ENCODE measurements at regions not wholly inside any gene's neighbourhood (a gene's known extent, or its start where the extent isn't known, plus 50 kb on each side); places are given as distances from the start of the nearest gene placed in this dataset.

DNA sequence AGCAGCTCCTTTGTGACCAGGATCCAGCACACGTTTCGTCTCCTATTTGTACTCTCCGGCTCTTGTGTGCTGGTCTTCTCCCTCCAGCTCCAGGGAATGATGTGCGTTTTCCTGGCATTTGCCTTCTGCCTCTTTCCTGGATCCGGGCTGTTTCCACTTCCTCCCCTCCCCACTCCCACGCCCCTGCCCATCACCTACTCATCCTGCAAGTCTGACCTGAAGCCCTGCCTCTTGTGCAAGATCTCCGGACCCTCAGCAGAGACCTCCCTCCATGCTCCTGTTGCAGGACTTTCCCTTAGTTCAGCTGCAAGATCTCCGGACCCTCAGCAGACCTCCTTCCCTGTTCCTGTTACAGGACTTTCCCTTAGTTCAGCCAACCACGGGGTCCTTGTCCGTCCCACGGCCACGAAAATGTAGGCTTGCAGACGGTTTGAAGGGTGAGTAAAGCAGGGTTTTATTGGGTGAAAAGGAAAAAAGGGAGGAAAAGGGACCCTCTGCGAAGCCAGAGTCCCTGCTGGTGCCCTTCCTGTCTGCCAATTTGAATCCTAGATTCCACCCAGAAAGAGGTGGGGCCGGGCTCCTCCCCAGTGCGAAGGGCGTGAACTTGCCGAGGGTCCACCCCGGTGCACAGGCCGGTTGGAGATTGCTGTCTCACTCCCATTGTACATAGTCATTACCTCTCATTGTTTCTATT lies 74.4 kb upstream of the IRF2 start:
- Histone ChIP-seq H3K4me1 (ENCODE audit: insufficient read depth, low read length) (no peaks in the 10 kb centered on the region), H3K27me3 (ENCODE audit: insufficient read depth, low read length, poor library complexity) (peaks cover under 1% of the 10 kb centered on the region), H2AFZ (ENCODE audit: low read depth, low read length) (peak overlapping the region; percentile 18; the same call in 1 of the 2 replicates), H4K20me1 (ENCODE audit: insufficient read depth, low read length) (no peaks in the 10 kb centered on the region), H3K9ac (ENCODE audit: low read depth, low read length) (no peak overlapping the region), H3K4me2 (ENCODE audit: insufficient read depth, low read length) (no peak overlapping the region), H3K36me3 (ENCODE audit: insufficient read depth, low read length) (no peaks in the 10 kb centered on the region), H3K4me3 (ENCODE audit: low read depth in 1 of 2, low read length in 2 of 2) (no peak overlapping the region), H3K9me3 (ENCODE audit: insufficient read depth, low read length, severe bottlenecking) (no peaks in the 10 kb centered on the region), H3K79me2 (ENCODE audit: insufficient read depth, low read length) (no peaks in the 10 kb centered on the region), H3K27ac (ENCODE audit: low read length) (no peak overlapping the region)
- ATAC-seq (ENCODE audit: insufficient read depth, low read depth) (no peak), DNase-seq (no peak)
- TF ChIP-seq, protein P1, sequence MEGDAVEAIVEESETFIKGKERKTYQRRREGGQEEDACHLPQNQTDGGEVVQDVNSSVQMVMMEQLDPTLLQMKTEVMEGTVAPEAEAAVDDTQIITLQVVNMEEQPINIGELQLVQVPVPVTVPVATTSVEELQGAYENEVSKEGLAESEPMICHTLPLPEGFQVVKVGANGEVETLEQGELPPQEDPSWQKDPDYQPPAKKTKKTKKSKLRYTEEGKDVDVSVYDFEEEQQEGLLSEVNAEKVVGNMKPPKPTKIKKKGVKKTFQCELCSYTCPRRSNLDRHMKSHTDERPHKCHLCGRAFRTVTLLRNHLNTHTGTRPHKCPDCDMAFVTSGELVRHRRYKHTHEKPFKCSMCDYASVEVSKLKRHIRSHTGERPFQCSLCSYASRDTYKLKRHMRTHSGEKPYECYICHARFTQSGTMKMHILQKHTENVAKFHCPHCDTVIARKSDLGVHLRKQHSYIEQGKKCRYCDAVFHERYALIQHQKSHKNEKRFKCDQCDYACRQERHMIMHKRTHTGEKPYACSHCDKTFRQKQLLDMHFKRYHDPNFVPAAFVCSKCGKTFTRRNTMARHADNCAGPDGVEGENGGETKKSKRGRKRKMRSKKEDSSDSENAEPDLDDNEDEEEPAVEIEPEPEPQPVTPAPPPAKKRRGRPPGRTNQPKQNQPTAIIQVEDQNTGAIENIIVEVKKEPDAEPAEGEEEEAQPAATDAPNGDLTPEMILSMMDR (IDR thresholded peaks at IDR 0.05; ENCODE audit: borderline replicate concordance, extremely low read depth, low read length, poor library complexity, severe bottlenecking): no peak
- TF ChIP-seq EZH2 (IDR thresholded peaks at IDR 0.05; ENCODE audit: borderline replicate concordance, low read depth, low read length, severe bottlenecking): no peak

DNA sequence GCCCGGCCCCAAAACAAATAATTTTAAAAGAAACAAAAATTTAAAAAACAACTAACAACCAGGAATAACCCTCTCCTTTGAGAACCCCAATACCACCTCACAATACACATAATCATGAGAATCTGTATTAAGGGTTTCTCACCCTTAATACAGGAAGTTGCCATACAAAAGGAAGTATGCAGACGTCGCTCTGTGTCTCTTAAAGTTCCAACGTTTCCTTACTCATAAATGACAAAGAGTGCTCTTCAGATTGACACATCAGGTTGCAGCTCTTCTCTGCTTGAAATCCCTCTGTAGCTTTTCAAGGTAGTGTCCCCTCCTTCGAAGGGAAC lies 73.9 kb upstream of the IRF2 start:
- no peaks in the 10 kb centered on the region for H3K9me3 ChIP-seq (ENCODE audit: insufficient read depth, low read length, severe bottlenecking)
- H2AFZ ChIP-seq (ENCODE audit: low read depth, low read length): peak overlapping the region; percentile 18; the same call in 1 of the 2 replicates
- no peak overlapping the region for H3K4me2 ChIP-seq (ENCODE audit: insufficient read depth, low read length)
- no peak overlapping the region for H3K9ac ChIP-seq (ENCODE audit: low read depth, low read length)
- DNase-seq (no peak), ATAC-seq (ENCODE audit: insufficient read depth, low read depth) (no peak)
- no peak overlapping the region for H3K4me3 ChIP-seq (ENCODE audit: low read depth in 1 of 2, low read length in 2 of 2)
- no peaks in the 10 kb centered on the region for H3K27me3 ChIP-seq (ENCODE audit: insufficient read depth, low read length, poor library complexity)
- H3K36me3 ChIP-seq (ENCODE audit: insufficient read depth, low read length): no peaks in the 10 kb centered on the region
- TF ChIP-seq, protein P1 (IDR thresholded peaks at IDR 0.05; ENCODE audit: borderline replicate concordance, extremely low read depth, low read length, poor library complexity, severe bottlenecking): no peak
- no peak for TF ChIP-seq EZH2 (IDR thresholded peaks at IDR 0.05; ENCODE audit: borderline replicate concordance, low read depth, low read length, severe bottlenecking)
- H3K27ac ChIP-seq (ENCODE audit: low read length): no peak overlapping the region
- H4K20me1 ChIP-seq (ENCODE audit: insufficient read depth, low read length): no peaks in the 10 kb centered on the region
- H3K79me2 ChIP-seq (ENCODE audit: insufficient read depth, low read length): no peaks in the 10 kb centered on the region
- H3K4me1 ChIP-seq (ENCODE audit: insufficient read depth, low read length): no peaks in the 10 kb centered on the region

GRCh38 chr4:184544788-184545409 lies 70.5 kb upstream of the IRF2 start:
- H4K20me1 ChIP-seq (ENCODE audit: insufficient read depth, low read length): no peaks in the 10 kb centered on the region
- H3K27me3 ChIP-seq (ENCODE audit: insufficient read depth, low read length, poor library complexity): no peaks in the 10 kb centered on the region

More at GRCh38 chr4:184544788-184545409, 70.5 kb upstream of the IRF2 start:
- H3K9me3 ChIP-seq (ENCODE audit: insufficient read depth, low read length, severe bottlenecking): no peaks in the 10 kb centered on the region
- no peaks in the 10 kb centered on the region for H3K36me3 ChIP-seq (ENCODE audit: insufficient read depth, low read length)
- DNase-seq (no peak), ATAC-seq (ENCODE audit: insufficient read depth, low read depth) (no peak)
- TF ChIP-seq EZH2 (IDR thresholded peaks at IDR 0.05; ENCODE audit: borderline replicate concordance, low read depth, low read length, severe bottlenecking): no peak
- TF ChIP-seq, protein P1 (IDR thresholded peaks at IDR 0.05; ENCODE audit: borderline replicate concordance, extremely low read depth, low read length, poor library complexity, severe bottlenecking): no peak
- H3K79me2 ChIP-seq (ENCODE audit: insufficient read depth, low read length): no peaks in the 10 kb centered on the region
- H3K4me3 ChIP-seq (ENCODE audit: low read depth in 1 of 2, low read length in 2 of 2): no peak overlapping the region
- H3K4me1 ChIP-seq (ENCODE audit: insufficient read depth, low read length): no peaks in the 10 kb centered on the region
- no peak overlapping the region for H2AFZ ChIP-seq (ENCODE audit: low read depth, low read length)
- H3K9ac ChIP-seq (ENCODE audit: low read depth, low read length): no peak overlapping the region
- H3K27ac ChIP-seq (ENCODE audit: low read length): no peak overlapping the region
- H3K4me2 ChIP-seq (ENCODE audit: insufficient read depth, low read length): no peak overlapping the region

Data from DND-41 (cell line).